H1 (cell line): ENCODE measurements at regions not wholly inside any gene's neighbourhood (a gene's known extent, or its start where the extent isn't known, plus 50 kb on each side); places are given as distances from the start of the nearest gene placed in this dataset.
A peak's percentile ranks its signal among the peaks of the same experiment; 100 is the strongest.

Source experiments
- BACH1 ChIP-seq: IDR thresholded peaks from 2 replicates; pipeline ENCODE4 v1.6.1; 2012; ENCODE audit warnings: low read length, improper control_type of control experiment
- GABPA ChIP-seq: IDR thresholded peaks from 2 replicates; pipeline ENCODE4 v1.6.1; 2011; ENCODE audit warnings: mild to moderate bottlenecking, low read length, moderate library complexity, borderline replicate concordance; ENCODE audit not compliant: insufficient read depth
- TCF12 ChIP-seq: IDR thresholded peaks from 2 replicates; pipeline ENCODE4 v1.6.1; 2011; ENCODE audit warnings: low read depth, mild to moderate bottlenecking, low read length

DNA sequence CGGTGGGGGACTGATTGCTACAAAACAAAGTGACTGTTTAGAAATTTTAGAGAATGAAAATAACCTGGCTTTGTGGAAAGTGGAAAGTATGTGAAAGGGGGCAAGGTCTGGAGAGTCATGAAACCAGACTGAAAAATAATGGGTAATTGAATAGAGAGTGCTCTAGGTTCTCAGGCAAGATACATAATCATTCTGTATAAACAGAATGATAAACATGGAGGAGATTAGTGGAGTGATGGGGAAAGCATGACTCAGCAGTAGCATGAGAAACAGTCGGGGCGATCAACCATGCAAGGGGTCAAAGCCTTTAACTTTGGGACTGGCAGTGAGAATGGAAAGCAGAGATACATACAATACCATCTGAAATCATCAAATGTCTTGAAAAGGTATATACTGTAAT, 332.5 kb downstream of the CCER1 start (continued):
- TF ChIP-seq TCF12 (no peak), BACH1 (peak; percentile 75), GABPA (no peak)
